Gastroesophageal sphincter (tissue), 4 donors: ENCODE measurements at regions not wholly inside any gene's neighbourhood (a gene's known extent, or its start where the extent isn't known, plus 50 kb on each side); places are given as distances from the start of the nearest gene placed in this dataset.

Source experiments
- ATAC-seq: fragments of 150-250 bp; one replicate; pipeline ENCODE4 v1.9.1; 2016; ENCODE audit warnings: mild to moderate bottlenecking, moderate library complexity
- H3K27ac ChIP-seq, 4 donors: fragments of 200-600 bp; sonication (generic) in 3 of 4; 1 replicate in 3 of 4; 2 replicates in 1 of 4; pipeline ENCODE4 v1.5.1; 2016 to 2019
- H3K27me3 ChIP-seq: fragments of 200-600 bp; sonication (generic); one replicate; pipeline ENCODE4 v1.5.1; 2019
- H3K36me3 ChIP-seq, 2 donors: fragments of 200-600 bp; sonication (generic); one replicate each; pipeline ENCODE4 v1.5.1; 2019; ENCODE audit warnings: control low read depth in 1 of 2
- H3K4me1 ChIP-seq, 3 donors: fragments of 200-600 bp; sonication (generic); 1 replicate in 2 of 3; 2 replicates in 1 of 3; pipeline ENCODE4 v1.5.1; 2016 to 2019; ENCODE audit warnings: control low read depth in 2 of 3
- H3K4me3 ChIP-seq, 2 donors: fragments of 200-600 bp; sonication (generic); one replicate each; pipeline ENCODE4 v1.5.1; 2019; ENCODE audit warnings: mild to moderate bottlenecking in 1 of 2, moderate library complexity in 1 of 2
- H3K9me3 ChIP-seq, 3 donors: fragments of 200-600 bp; sonication (generic); one replicate each; pipeline ENCODE4 v1.5.1; 2017 to 2019; ENCODE audit warnings: control low read depth in 2 of 3
- CTCF ChIP-seq, 4 experiments: fragments of 200-600 bp in 2 of 4; fragments of 450-650 bp in 2 of 4; sonication (generic) in 1 of 4; IDR thresholded peaks; one replicate each; pipeline ENCODE4 v1.5.1; 2017 to 2019; ENCODE audit warnings: antibody characterized with exemption in 4 of 4, mild to moderate bottlenecking in 2 of 4, moderate library complexity in 2 of 4
- EP300 ChIP-seq: sonication (generic); formaldehyde crosslinking; IDR thresholded peaks from one replicate; pipeline ENCODE4 v1.6.1; 2017; ENCODE audit warnings: antibody characterized with exemption, mild to moderate bottlenecking
- POLR2A ChIP-seq, 2 donors: fragments of 450-650 bp; IDR thresholded peaks; one replicate each; pipeline ENCODE4 v1.6.1; 2017; ENCODE audit warnings: antibody characterized with exemption in 2 of 2, mild to moderate bottlenecking in 2 of 2, moderate library complexity in 1 of 2
- POLR2AphosphoS5 ChIP-seq: sonication (generic); formaldehyde crosslinking; IDR thresholded peaks from one replicate; pipeline ENCODE4 v1.6.1; 2017; ENCODE audit warnings: antibody characterized with exemption
- WGBS, 2 donors: methylation state at CpG; one replicate each; pipeline ENCODE4 v1.1.5; 2018; ENCODE audit warnings: low coverage in 1 of 2; 5-methylcytosine and 5-hydroxymethylcytosine counted together

GRCh38 chr6:43954311-43955131 lies 172.7 kb downstream of the MRPL14 start:
- no peak for ATAC-seq
- TF ChIP-seq POLR2A (IDR thresholded peaks at IDR 0.05) (no peak), CTCF (IDR thresholded peaks at IDR 0.05) (no peak), EP300 (no peak), POLR2AphosphoS5 (no peak)

GRCh38 chr6:43953794-43954310 lies 173.4 kb downstream of the MRPL14 start:
- WGBS, 2 donors = 0 to 40% methylated on average over 1 of the region's 8 CpGs
- no peaks in the 10 kb centered on the region for H3K4me1 ChIP-seq

More at GRCh38 chr6:43954311-43955131, 172.7 kb downstream of the MRPL14 start:
- Histone ChIP-seq H3K9me3 (peaks cover 0 to 7% (median 0%) of the 10 kb centered on the region in 3 donors), H3K4me1 (no peaks in the 10 kb centered on the region), H3K4me3 (no peak overlapping the region), H3K27me3 (no peaks in the 10 kb centered on the region), H3K36me3 (no peaks in the 10 kb centered on the region), H3K27ac (no peak overlapping the region)
- no CpG with 5 or more reads among the region's 12 CpGs for WGBS, 2 donors

GRCh38 chr6:43953256-43953655 lies 174.0 kb downstream of the MRPL14 start:
- H3K27ac ChIP-seq = no peak overlapping the region
- WGBS, 2 donors = 100% methylated on average over 1 of the region's 2 CpGs; no CpG with 5 or more reads in 1 of the 2 donors
- ATAC-seq = no peak

More at GRCh38 chr6:43953794-43954310, 173.4 kb downstream of the MRPL14 start:
- no peaks in the 10 kb centered on the region for H3K27me3 ChIP-seq
- no peaks in the 10 kb centered on the region for H3K36me3 ChIP-seq
- TF ChIP-seq CTCF (IDR thresholded peaks at IDR 0.05) (peak in 1 of 4 experiments; percentile 41), POLR2AphosphoS5 (no peak), POLR2A (IDR thresholded peaks at IDR 0.05) (no peak), EP300 (no peak)
- peaks cover 0 to 7% (median 0%) of the 10 kb centered on the region in 3 donors for H3K9me3 ChIP-seq
- H3K27ac ChIP-seq = no peak overlapping the region
- ATAC-seq = no peak
- no peak overlapping the region for H3K4me3 ChIP-seq

GRCh38 chr6:43952746-43953145 lies 174.5 kb downstream of the MRPL14 start:
- 75 to 88% methylated on average over 1 of the region's 1 CpG for WGBS, 2 donors
- no peak for ATAC-seq
- Histone ChIP-seq H3K4me1 (no peaks in the 10 kb centered on the region), H3K27ac (no peak overlapping the region), H3K36me3 (no peaks in the 10 kb centered on the region), H3K4me3 (no peak overlapping the region), H3K27me3 (no peaks in the 10 kb centered on the region), H3K9me3 (peaks cover 0 to under 1% (median 0%) of the 10 kb centered on the region in 3 donors)
- no peak for TF ChIP-seq CTCF (IDR thresholded peaks at IDR 0.05)
- TF ChIP-seq POLR2AphosphoS5 = no peak
- no peak for TF ChIP-seq EP300
- TF ChIP-seq POLR2A (IDR thresholded peaks at IDR 0.05) = no peak

More at GRCh38 chr6:43953256-43953655, 174.0 kb downstream of the MRPL14 start:
- Histone ChIP-seq H3K9me3 (peaks cover 0 to 5% (median 0%) of the 10 kb centered on the region in 3 donors), H3K4me1 (no peaks in the 10 kb centered on the region), H3K36me3 (no peaks in the 10 kb centered on the region), H3K4me3 (no peak overlapping the region), H3K27me3 (no peaks in the 10 kb centered on the region)
- TF ChIP-seq EP300 (no peak), POLR2A (IDR thresholded peaks at IDR 0.05) (no peak), CTCF (IDR thresholded peaks at IDR 0.05) (no peak), POLR2AphosphoS5 (no peak)
